ENCODE measurements at regions not wholly inside any gene's neighbourhood (a gene's known extent, or its start where the extent isn't known, plus 50 kb on each side); places are given as distances from the start of the nearest gene placed in this dataset.
"Not testable (repeated sequence)": the region's sequence is repeated elsewhere in the genome, so short reads cannot be mapped to it uniquely, and the experiment has no call there.

DNA sequence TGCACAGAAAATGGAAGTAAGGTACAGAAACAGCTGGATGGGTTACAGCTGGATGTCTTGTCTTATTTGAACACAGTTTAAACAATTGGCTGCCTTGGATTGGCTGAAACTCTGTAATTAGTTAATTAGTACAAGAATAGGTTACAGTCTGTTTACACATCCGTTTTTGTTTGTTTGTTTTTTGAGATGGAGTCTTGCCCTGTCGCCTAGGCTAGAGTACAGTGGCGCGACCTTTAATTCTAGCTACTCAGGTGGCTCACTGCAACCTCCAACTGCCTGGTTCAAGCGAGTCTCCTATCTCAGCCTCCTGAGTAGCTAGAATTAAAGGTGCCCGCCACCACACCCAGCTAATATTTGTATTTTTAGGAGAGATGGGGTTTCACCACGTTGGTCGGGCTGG is 368.7 kb upstream of the KLF4 start:
- no peaks in the 10 kb centered on the region for H3K27me3 ChIP-seq
- no peaks in the 10 kb centered on the region for H3K36me3 ChIP-seq
- no peak for DNase-seq
- H3K4me3 ChIP-seq: no peak overlapping the region
- H3K9me3 ChIP-seq: 0 out of 2 replicates have a peak, but pooled peaks cover 4% of the 10 kb centered on the region

DNA sequence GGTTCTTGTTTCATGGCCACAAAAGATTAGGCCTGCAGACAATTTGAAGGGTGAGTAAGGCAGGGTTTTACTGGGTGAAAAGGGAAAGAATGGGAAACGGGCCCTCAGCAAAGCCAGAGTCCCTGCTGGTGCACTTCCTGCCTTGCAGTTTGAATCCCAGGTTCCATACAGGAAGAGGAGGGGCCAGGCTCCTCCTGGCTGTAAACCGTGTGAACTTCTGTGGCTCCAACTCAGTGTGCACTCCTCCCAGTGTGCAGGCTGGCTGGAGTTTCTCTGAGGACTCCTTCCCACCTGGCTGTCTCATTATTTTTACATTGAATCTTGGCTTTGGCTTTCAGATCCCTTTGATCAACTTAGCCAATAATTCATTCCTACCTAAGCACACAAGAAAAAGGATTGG is 367.1 kb upstream of the KLF4 start:
- no peak overlapping the region for H3K4me3 ChIP-seq
- H3K27me3 ChIP-seq: no peaks in the 10 kb centered on the region
- no peaks in the 10 kb centered on the region for H3K36me3 ChIP-seq
- DNase-seq: no peak
- H3K9me3 ChIP-seq: 0 out of 2 replicates have a peak, but pooled peaks cover 4% of the 10 kb centered on the region

DNA sequence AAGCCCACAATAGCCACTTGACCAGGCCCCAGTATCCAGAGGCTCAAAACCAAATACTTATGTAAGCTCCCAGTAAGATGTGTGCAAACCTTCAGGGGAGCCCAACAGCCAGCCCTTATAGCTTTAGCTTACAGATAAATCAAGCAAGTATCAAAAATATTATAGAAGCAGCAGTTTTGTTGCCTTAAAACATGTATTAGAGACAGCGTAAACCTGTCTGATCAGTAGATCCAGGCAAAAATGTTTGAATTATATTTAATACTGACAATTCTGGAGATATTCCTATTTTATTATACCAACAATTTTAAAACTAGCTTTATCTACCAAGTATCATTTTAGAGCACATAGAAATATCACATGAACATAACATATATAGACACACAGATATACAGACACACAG is 365.6 kb upstream of the KLF4 start:
- no peak for DNase-seq
- H3K36me3 ChIP-seq: no peaks in the 10 kb centered on the region
- H3K27me3 ChIP-seq: no peaks in the 10 kb centered on the region
- 0 out of 2 replicates have a peak, but pooled peaks cover 4% of the 10 kb centered on the region for H3K9me3 ChIP-seq
- no peak overlapping the region for H3K4me3 ChIP-seq

DNA sequence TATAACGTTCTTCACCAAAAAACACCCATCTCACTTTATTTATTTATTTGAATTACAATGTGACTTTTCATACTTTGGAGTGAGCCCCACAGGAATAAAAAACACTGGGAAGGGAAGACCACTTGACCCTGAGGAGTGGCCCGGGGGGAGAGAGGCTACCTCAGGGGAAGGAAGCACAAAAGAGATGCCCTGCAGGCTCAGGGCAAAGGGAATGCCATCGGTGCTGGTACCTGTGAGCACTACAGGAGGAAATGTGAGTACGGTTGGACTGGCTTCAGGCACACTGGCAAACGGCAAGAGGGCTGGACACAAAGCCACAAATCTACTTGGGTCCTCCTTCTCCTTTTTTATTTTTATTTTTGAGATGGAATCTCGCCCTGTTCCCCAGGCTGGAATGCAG is 363.9 kb upstream of the KLF4 start:
- H3K4me3 ChIP-seq: no peak overlapping the region
- 0 out of 2 replicates have a peak, but pooled peaks cover 4% of the 10 kb centered on the region for H3K9me3 ChIP-seq
- no peak for DNase-seq
- H3K27me3 ChIP-seq: no peaks in the 10 kb centered on the region
- no peaks in the 10 kb centered on the region for H3K36me3 ChIP-seq

DNA sequence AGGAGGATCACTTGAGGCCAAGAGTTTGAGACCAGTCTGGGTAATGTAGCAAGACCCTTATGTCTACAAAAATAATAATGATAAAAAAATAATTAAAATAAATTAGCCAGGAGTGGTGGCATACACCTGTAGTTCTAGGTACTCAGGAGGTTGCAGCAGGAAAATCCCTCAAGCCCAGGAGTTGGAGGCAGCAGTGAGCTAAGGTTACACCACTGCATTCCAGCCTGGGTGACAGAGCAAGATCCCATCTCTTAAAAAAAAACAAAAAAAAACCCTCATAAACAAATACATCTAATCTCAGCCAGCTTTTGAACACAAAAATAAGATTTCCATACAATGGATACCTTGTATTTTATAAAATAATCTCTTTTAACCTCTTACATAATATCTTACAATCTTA is 363.3 kb upstream of the KLF4 start:
- Histone ChIP-seq H3K9me3 (0 out of 2 replicates have a peak, but pooled peaks cover 4% of the 10 kb centered on the region), H3K36me3 (no peaks in the 10 kb centered on the region), H3K27me3 (no peaks in the 10 kb centered on the region), H3K4me3 (no peak overlapping the region)
- no peak for DNase-seq

DNA sequence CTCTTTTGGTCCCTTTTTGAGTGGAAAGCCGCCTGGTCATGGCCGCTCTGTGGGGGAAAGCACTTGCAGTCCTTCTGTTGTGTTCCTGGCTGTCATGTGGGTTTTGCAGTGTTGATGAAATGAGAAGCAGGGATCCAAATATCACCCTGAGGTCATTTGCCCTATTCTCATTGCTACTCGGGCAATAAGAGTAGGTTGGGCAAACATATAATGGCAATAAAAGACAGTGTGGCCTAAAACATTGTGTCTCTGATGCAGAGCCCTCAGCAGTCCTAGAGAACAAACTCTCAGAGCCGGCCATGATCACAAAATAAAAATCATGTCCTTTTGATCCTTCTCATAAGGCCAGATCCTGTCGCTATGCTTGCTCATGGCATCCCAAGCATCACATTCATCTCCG is 361.1 kb upstream of the KLF4 start:
- Histone ChIP-seq H3K4me3 (no peak overlapping the region), H3K9me3 (0 out of 2 replicates have a peak, but pooled peaks cover 2% of the 10 kb centered on the region), H3K27me3 (no peaks in the 10 kb centered on the region), H3K36me3 (no peaks in the 10 kb centered on the region)
- DNase-seq: no peak

DNA sequence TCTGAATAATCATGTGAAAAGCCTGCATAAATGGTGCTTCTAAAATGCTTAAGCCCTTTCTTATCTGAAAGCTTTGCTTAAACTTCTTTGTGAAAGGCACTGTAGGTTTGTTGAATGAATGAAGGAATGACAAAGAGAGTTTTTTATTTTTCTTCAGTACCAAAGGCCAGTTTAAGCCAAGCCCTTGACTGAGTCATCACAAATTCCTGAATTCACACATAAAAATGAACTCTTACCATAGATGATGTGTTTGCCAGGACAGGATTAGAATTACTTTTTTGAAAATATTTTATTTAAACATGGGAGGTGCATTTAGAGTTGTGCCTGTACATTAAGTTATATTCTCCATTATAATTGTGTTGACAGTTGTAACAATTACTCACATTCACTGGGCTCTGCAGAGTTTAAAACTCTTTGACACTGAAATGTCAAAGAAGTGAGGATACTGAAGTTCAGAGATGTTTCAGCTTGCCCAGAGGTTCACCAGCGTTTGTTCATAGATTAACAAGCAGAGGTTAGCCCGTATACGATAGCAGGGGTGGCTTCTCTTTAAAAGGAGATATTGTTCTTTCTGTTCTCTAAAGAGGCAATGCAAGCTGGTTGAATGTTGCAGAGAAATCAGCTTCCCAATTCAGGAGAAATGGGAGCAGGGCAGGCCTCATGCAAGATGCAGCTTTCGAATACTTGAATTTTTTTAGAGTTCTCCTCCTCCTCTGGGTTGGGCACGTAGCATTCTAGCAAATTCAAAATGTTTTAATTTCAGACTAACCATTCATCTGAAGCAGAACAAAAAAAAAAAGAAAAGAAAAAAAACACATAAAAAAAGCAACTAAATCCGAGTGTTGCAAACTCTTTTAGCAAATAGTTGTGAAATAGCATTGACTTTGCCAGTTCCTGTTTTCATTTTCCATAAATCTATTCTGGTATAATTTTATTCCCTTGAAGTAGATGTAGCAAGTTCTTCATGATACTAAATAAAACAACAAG is 358.7 kb upstream of the KLF4 start:
- no peaks in the 10 kb centered on the region for H3K27me3 ChIP-seq
- H3K36me3 ChIP-seq: no peaks in the 10 kb centered on the region
- H3K4me3 ChIP-seq: no peak overlapping the region
- peak; percentile 9 for DNase-seq
- H3K9me3 ChIP-seq: no peaks in the 10 kb centered on the region

DNA sequence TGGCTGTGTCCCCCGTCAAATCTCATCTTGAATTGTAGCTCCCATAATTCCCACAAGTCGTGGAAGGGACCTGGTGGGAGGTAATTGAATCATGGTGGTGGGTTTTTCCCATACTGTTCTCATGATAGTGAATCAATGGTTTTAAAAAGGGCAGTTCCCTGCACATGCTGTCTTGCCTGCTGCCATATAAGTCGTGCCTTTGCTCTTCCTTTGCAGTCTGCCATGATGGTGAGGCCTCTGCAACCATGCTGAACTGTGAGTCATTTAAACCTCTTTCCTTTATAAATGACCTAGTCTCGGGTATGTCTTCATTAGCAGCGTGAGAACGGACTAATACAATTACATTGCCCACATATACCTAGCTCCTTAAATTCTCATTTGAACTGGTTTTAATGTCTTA is 353.0 kb upstream of the KLF4 start:
- H3K4me3 ChIP-seq: no peak overlapping the region
- H3K27me3 ChIP-seq: no peaks in the 10 kb centered on the region
- DNase-seq: no peak

DNA sequence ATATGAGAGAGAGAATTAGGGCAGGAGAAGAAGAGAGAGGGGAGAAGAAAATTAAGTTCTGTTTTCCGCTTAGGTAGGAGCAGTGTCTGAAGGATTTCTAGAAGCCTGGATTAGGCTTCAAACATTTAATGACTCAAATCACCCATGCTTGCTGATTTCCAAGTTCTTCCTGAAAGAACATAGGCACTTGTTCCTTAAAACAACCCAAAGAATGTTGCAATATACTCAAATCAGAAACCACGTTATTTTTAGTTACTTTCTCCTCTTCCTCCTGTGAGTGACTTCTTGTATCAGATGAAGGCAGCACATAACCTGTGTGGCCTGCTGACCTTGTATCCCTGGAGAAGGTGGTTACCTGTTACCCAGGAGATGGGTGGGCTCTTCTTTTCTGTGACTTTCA is 351.5 kb upstream of the KLF4 start:
- DNase-seq: no peak
- H3K4me3 ChIP-seq: no peak overlapping the region
- H3K9me3 ChIP-seq: no peaks in the 10 kb centered on the region
- H3K36me3 ChIP-seq: no peaks in the 10 kb centered on the region
- no peaks in the 10 kb centered on the region for H3K27me3 ChIP-seq

More for the DNA sequence above, 353.0 kb upstream of the KLF4 start:
- Histone ChIP-seq H3K9me3 (no peaks in the 10 kb centered on the region), H3K36me3 (no peaks in the 10 kb centered on the region)

DNA sequence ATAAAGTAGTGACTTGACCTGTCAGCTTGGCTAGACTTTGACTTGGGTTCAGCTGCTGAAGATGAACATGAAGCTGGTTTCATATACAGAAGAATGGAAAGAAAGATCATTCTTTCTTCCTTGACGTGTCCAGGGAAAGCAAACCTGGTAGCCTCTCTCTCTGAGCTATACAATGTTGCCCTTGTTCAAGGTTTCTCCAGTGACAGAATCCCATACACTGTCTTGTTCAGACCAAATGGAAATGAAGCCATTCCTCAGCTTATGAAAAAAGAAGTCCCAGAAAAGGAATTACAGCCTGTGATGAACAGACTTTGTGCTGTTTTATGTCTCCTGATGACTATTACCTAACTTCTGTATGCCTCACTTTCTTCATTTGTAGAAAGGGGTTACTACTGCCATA is 349.8 kb upstream of the KLF4 start:
- H3K4me3 ChIP-seq: no peak overlapping the region
- no peak for DNase-seq
- no peaks in the 10 kb centered on the region for H3K36me3 ChIP-seq
- H3K9me3 ChIP-seq: no peaks in the 10 kb centered on the region
- H3K27me3 ChIP-seq: no peaks in the 10 kb centered on the region

DNA sequence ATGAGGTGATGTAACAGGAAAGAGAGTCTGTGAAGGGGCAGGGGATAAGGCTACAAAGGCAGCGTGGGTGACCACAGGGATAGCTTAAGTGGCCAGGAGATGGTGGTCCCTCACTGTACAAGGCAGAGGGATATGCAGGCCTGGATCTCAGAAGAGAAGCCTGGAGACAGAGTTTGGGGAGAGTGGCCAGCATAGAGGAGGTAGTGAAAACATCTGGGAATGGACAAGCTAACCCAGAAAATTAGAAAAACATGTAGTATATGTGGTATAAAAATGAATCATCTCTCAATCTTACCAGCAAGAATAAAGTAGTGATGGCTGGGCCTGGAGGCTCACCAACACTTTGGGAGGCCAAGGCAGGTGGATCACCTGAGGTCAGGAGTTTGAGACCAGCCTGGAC is 349.2 kb upstream of the KLF4 start:
- Histone ChIP-seq H3K27me3 (no peaks in the 10 kb centered on the region), H3K9me3 (no peaks in the 10 kb centered on the region)
- DNase-seq: no peak

DNA sequence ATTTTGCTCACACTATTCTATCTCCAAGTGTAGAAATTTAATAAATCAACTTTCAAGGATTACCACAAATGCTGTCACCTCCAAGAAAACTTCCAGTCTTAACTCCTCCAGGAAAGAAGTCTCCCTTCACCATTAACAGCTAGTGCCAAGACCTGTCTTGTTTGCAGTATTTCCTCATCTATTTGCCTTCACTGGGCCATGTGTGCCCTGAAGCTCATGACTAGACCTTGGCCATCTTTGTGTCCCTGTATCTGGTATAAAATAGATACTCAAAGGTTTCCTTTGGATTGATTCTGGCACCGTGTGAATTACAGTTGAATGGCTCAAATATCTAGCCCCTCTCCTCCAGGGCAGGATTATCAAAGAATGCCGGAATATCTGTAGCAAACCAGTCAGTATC is 346.7 kb upstream of the KLF4 start:
- no peak overlapping the region for H3K4me3 ChIP-seq
- DNase-seq: no peak
- no peaks in the 10 kb centered on the region for H3K36me3 ChIP-seq
- H3K27me3 ChIP-seq: no peaks in the 10 kb centered on the region
- H3K9me3 ChIP-seq: no peaks in the 10 kb centered on the region

More for the DNA sequence above, 349.2 kb upstream of the KLF4 start:
- H3K36me3 ChIP-seq: no peaks in the 10 kb centered on the region
- no peak overlapping the region for H3K4me3 ChIP-seq

DNA sequence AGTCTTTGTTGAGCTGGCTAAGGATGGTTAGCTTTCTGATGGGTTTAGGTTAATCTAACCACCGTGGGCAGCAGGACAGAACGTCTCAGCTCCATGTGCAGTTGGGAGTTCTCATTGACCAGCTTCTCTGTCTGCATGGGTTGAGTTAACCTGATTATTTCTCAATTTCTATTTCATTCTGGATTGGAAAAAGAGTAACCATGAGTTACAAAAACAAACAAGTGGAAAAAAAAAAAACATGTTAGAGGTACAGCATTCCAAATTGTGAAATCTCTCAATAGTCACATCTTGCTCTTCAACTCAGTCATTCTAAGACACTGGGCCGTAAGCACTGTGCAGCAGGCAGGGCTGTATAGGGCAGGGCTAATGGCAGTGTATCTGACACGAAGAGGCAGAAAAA is 343.7 kb upstream of the KLF4 start:
- no peak overlapping the region for H3K4me3 ChIP-seq
- DNase-seq: no peak
- H3K36me3 ChIP-seq: no peaks in the 10 kb centered on the region
- H3K9me3 ChIP-seq: peaks cover 4% of the 10 kb centered on the region; the same call in 1 of the 2 replicates
- no peaks in the 10 kb centered on the region for H3K27me3 ChIP-seq

DNA sequence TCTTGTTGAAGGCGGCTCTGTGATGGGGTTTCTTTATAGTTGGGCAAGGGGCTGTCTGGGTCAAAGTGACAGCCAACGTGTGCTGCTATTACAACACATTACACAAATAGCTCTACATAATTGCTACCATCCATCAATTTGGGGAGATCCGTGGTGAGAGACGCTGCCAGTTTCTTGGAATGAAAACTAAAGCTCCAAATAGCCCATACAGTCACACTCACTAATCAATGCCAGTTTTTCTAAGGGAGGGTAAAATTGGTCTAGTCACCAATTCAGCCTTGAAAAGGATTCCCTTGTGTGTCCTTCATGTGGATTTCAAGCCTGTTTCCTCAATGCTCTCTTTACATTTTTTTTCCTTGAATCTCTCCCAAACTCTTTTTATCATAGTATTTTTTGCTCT is 343.3 kb upstream of the KLF4 start:
- no peak for DNase-seq
- no peak overlapping the region for H3K4me3 ChIP-seq
- no peaks in the 10 kb centered on the region for H3K27me3 ChIP-seq
- no peaks in the 10 kb centered on the region for H3K36me3 ChIP-seq
- peaks cover 4% of the 10 kb centered on the region; the same call in 1 of the 2 replicates for H3K9me3 ChIP-seq

DNA sequence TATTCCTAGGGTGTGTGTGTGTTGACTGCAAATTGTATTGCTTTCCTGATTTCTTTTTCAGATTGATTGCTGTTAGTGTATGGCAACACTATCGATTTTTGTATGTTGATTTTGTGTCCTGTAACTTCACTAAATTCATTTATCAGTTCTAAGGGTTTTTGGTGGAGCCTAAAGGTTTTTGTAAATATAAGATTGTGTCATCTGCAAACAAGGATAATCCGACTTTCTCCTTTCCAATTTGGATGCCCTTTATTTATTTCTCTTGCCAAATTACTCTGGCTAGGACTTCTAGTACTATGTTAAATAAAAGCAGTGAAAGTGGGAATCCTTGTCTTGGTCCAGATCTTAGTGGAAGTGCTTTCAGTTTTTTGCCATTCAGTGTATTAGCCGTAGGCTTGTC is 340.9 kb upstream of the KLF4 start:
- no peak overlapping the region for H3K4me3 ChIP-seq
- H3K27me3 ChIP-seq: no peaks in the 10 kb centered on the region
- no peak for DNase-seq
- H3K36me3 ChIP-seq: no peaks in the 10 kb centered on the region
- peaks cover 4% of the 10 kb centered on the region; the same call in 1 of the 2 replicates for H3K9me3 ChIP-seq

GRCh38 chr9:107827884-107828283 is 338.3 kb upstream of the KLF4 start:
- peaks cover 4% of the 10 kb centered on the region; the same call in 1 of the 2 replicates for H3K9me3 ChIP-seq
- H3K27me3 ChIP-seq: no peaks in the 10 kb centered on the region
- no peak for DNase-seq
- no peaks in the 10 kb centered on the region for H3K36me3 ChIP-seq
- no peak overlapping the region for H3K4me3 ChIP-seq

- no peak overlapping the region for H3K4me3 ChIP-seq
- H3K36me3 ChIP-seq: no peaks in the 10 kb centered on the region
- no peak for DNase-seq
- H3K27me3 ChIP-seq: no peaks in the 10 kb centered on the region
- peaks cover 4% of the 10 kb centered on the region; the same call in 1 of the 2 replicates for H3K9me3 ChIP-seq
These were observed 337.7 kb upstream of the KLF4 start for GRCh38 chr9:107827304-107827703.

DNA sequence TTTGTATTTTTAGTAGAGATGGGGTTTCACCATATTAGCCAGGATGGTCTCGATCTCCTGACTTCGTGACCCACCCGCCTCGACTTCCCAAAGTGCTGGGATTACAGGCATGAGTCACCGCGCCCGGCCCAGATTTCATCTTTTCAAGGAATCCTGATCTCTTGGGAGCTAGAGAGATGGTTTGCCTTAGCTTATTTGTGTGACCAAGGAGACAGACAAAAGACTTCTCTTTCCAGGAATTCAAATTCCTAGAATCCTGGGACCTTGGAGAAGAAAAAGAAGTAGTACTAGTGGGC is 337.1 kb upstream of the KLF4 start:
- not testable (repeated sequence) for H3K9me3 ChIP-seq, DNase-seq, H3K27me3 ChIP-seq, H3K4me3 ChIP-seq, H3K36me3 ChIP-seq
